Neural progenitor cell (in vitro differentiated cells): ENCODE measurements at regions not wholly inside any gene's neighbourhood (a gene's known extent, or its start where the extent isn't known, plus 50 kb on each side); places are given as distances from the start of the nearest gene placed in this dataset.
A peak's percentile ranks its signal among the peaks of the same experiment; 100 is the strongest.

ENCODE experiments used
- DNase-seq: peaks from one replicate; pipeline ENCODE4 v3.0.0-alpha.2; 2016; ENCODE audit warnings: low spot score
- H2AFZ ChIP-seq: fragments of 200-600 bp; sonication (generic); replicated peaks from 2 replicates; pipeline ENCODE4 v1.6.1; 2016; ENCODE audit warnings: antibody characterized with exemption
- H3F3A ChIP-seq: fragments of 200-600 bp; sonication (generic); 2 replicates; pipeline ENCODE4 v1.6.1; 2016; ENCODE audit warnings: antibody characterized with exemption, low read depth
- H3K27ac ChIP-seq: fragments of 200-600 bp; sonication (generic); 2 replicates; pipeline ENCODE4 v1.5.1; 2016; ENCODE audit warnings: mild to moderate bottlenecking
- H3K27me3 ChIP-seq: fragments of 200-600 bp; sonication (generic); 2 replicates; pipeline ENCODE4 v1.6.1; 2016; ENCODE audit warnings: mild to moderate bottlenecking, moderate library complexity
- H3K36me3 ChIP-seq: fragments of 200-600 bp; sonication (generic); 2 replicates; pipeline ENCODE4 v1.5.1; 2016
- H3K4me1 ChIP-seq: fragments of 200-600 bp; sonication (generic); 2 replicates; pipeline ENCODE4 v1.6.1; 2016; ENCODE audit warnings: mixed run types
- H3K4me2 ChIP-seq: fragments of 200-600 bp; sonication (generic); 2 replicates; pipeline ENCODE4 v1.6.1; 2016
- H3K4me3 ChIP-seq: fragments of 200-600 bp; sonication (generic); 2 replicates; pipeline ENCODE4 v1.5.1; 2016
- H3K79me2 ChIP-seq: fragments of 200-600 bp; sonication (generic); 2 replicates; pipeline ENCODE4 v1.6.1; 2016; ENCODE audit warnings: low read depth
- H3K9ac ChIP-seq: fragments of 200-600 bp; sonication (generic); 2 replicates; pipeline ENCODE4 v1.6.1; 2016
- H3K9me3 ChIP-seq: fragments of 200-600 bp; sonication (generic); 2 replicates; pipeline ENCODE4 v1.5.1; 2016; ENCODE audit warnings: low read depth
- H4K20me1 ChIP-seq: fragments of 200-600 bp; sonication (generic); 2 replicates; pipeline ENCODE4 v1.6.1; 2016; ENCODE audit warnings: low read depth
- H3K27ac Mint-ChIP-seq: 3 replicates; pipeline ENCODE4 v1.8.0; 2021; ENCODE audit warnings: mixed read lengths
- H3K27me3 Mint-ChIP-seq: 2 replicates; pipeline ENCODE4 v1.8.0; 2022; ENCODE audit warnings: low read depth, mild to moderate bottlenecking, inconsistent platforms, moderate library complexity, mixed read lengths; ENCODE audit not compliant: insufficient read depth
- H3K36me3 Mint-ChIP-seq: 3 replicates; pipeline ENCODE4 v1.8.0; 2021; ENCODE audit warnings: mixed read lengths
- H3K4me1 Mint-ChIP-seq: 3 replicates; pipeline ENCODE4 v1.8.0; 2021; ENCODE audit warnings: mixed read lengths
- H3K4me3 Mint-ChIP-seq: 3 replicates; pipeline ENCODE4 v1.8.0; 2021; ENCODE audit warnings: mild to moderate bottlenecking, moderate library complexity, mixed read lengths
- H3K9me3 Mint-ChIP-seq: 3 replicates; pipeline ENCODE4 v1.8.0; 2020; ENCODE audit warnings: mixed read lengths
- EZH2 ChIP-seq: fragments of 200-600 bp; sonication (generic); IDR thresholded peaks from 2 replicates; pipeline ENCODE4 v1.6.1; 2017; ENCODE audit warnings: antibody characterized with exemption, mild to moderate bottlenecking, moderate library complexity
- EZH2phosphoT487 ChIP-seq: fragments of 200-600 bp; sonication (generic); IDR thresholded peaks from 2 replicates; pipeline ENCODE4 v1.6.1; 2017; ENCODE audit warnings: antibody characterized with exemption
- TF ChIP-seq, protein P1 (sequence below): fragments of 200-600 bp; sonication (generic); IDR thresholded peaks from 2 replicates; pipeline ENCODE4 v1.5.1; 2017; ENCODE audit warnings: antibody characterized with exemption, mild to moderate bottlenecking

DNA sequence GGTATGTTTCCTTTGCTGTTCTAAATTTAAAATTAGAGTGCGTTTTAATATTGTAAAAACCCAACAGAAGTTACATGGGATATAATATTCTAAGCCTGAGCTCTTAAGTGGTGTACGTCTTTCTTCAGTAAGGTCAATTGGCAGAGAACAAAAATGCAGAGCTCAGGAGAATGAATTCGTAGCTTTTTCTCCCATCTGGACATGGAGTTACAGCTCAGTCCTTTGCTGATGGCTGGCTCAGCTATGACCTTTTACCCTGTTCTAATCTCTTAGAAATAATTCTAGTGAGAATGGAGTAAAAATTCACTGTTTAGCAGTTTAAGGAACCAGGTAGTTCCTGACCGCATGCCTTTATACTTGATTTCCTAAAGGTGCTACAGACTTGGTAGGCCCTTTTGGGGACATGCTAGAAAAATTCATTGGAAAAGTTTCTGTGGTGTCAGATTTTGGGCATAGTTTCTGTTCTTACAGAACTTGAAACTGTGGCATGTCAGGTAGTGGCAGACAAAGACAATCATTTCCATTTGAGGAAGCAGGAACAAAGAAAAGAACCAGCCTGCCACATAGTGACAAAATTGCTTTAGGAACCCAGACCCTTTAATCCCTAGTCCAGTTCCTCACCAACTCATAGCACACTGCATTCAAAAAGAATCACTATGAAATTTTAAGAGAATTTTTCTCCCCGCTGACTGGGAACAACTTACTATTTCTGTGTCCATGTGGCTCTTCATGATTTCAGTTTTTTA is 566.8 kb upstream of the ZNF804A start:
- Histone ChIP-seq H3K27me3 (no peaks in the 10 kb centered on the region), H3F3A (no peaks in the 10 kb centered on the region), H3K36me3 (no peaks in the 10 kb centered on the region), H3K4me1 (peaks cover 16% of the 10 kb centered on the region), H3K79me2 (no peaks in the 10 kb centered on the region), H4K20me1 (no peaks in the 10 kb centered on the region), H2AFZ (peak overlapping the region; percentile 61), H3K27ac (peak overlapping the region; percentile 72), H3K9me3 (no peaks in the 10 kb centered on the region), H3K4me2 (peak overlapping the region; percentile 68), H3K4me3 (no peak overlapping the region), H3K9ac (no peak overlapping the region)
- no peaks in the 10 kb centered on the region for H3K27me3 Mint-ChIP-seq
- DNase-seq = peak; percentile 58
- TF ChIP-seq EZH2phosphoT487 = no peak
- no peaks in the 10 kb centered on the region for H3K9me3 Mint-ChIP-seq
- H3K4me1 Mint-ChIP-seq = peaks cover 17% of the 10 kb centered on the region
- peak overlapping the region; percentile 90 for H3K27ac Mint-ChIP-seq
- no peak overlapping the region for H3K4me3 Mint-ChIP-seq
- H3K36me3 Mint-ChIP-seq = no peaks in the 10 kb centered on the region

DNA sequence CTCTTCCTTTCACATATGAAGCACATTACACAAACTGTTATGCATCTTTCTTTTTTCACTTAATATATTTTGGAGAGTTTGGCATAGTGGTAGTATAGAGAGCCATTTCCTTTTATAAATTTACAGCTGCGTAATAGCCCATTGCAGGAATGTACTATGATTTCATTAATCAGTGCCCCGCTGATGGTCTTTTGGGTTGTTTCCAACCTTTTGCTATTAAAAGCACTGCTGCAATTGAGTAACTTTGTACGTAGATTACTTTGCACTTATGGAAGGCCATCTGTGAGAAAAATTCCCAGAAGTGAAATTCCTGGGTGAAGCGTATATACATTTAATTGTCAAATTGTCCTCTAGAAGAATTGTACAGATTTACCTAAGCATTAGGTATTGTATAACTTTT is 565.3 kb upstream of the ZNF804A start:
- Histone ChIP-seq H3K9ac (no peak overlapping the region), H3K4me3 (no peak overlapping the region), H3F3A (no peaks in the 10 kb centered on the region), H3K27me3 (no peaks in the 10 kb centered on the region), H3K79me2 (no peaks in the 10 kb centered on the region), H3K4me2 (no peak overlapping the region), H3K36me3 (no peaks in the 10 kb centered on the region), H3K27ac (no peak overlapping the region), H3K4me1 (peaks cover 15% of the 10 kb centered on the region), H3K9me3 (no peaks in the 10 kb centered on the region), H4K20me1 (no peaks in the 10 kb centered on the region), H2AFZ (no peak overlapping the region)
- H3K36me3 Mint-ChIP-seq = no peaks in the 10 kb centered on the region
- no peaks in the 10 kb centered on the region for H3K9me3 Mint-ChIP-seq
- no peak for DNase-seq
- no peak overlapping the region for H3K27ac Mint-ChIP-seq
- no peak overlapping the region for H3K4me3 Mint-ChIP-seq
- H3K4me1 Mint-ChIP-seq = peaks cover 17% of the 10 kb centered on the region
- H3K27me3 Mint-ChIP-seq = no peaks in the 10 kb centered on the region
- TF ChIP-seq, protein P1, sequence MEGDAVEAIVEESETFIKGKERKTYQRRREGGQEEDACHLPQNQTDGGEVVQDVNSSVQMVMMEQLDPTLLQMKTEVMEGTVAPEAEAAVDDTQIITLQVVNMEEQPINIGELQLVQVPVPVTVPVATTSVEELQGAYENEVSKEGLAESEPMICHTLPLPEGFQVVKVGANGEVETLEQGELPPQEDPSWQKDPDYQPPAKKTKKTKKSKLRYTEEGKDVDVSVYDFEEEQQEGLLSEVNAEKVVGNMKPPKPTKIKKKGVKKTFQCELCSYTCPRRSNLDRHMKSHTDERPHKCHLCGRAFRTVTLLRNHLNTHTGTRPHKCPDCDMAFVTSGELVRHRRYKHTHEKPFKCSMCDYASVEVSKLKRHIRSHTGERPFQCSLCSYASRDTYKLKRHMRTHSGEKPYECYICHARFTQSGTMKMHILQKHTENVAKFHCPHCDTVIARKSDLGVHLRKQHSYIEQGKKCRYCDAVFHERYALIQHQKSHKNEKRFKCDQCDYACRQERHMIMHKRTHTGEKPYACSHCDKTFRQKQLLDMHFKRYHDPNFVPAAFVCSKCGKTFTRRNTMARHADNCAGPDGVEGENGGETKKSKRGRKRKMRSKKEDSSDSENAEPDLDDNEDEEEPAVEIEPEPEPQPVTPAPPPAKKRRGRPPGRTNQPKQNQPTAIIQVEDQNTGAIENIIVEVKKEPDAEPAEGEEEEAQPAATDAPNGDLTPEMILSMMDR = no peak
- TF ChIP-seq EZH2phosphoT487 = no peak
- no peak for TF ChIP-seq EZH2

DNA sequence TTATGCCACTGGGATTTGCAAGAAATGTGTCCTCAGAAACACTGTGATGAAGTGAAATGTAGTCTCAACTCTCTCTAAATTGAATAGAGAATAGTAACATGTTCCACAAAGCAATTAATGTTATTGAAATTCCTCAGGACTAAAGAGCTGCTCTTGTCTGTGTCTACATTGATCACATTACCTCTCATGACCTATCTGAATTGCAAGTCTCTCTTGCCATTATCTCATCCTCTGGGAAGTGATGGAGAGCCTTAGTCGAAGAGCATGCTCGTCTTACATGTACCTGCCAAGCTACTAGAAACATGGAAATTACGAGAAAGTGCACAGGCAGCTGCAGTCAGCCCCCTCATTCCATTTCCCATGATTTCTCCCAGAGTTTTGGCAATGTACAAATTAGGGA is 561.1 kb upstream of the ZNF804A start:
- Histone ChIP-seq H3K36me3 (no peaks in the 10 kb centered on the region), H2AFZ (no peak overlapping the region), H3K9ac (no peak overlapping the region), H3K27ac (no peak overlapping the region), H3F3A (no peaks in the 10 kb centered on the region), H4K20me1 (no peaks in the 10 kb centered on the region), H3K4me1 (no peaks in the 10 kb centered on the region), H3K9me3 (no peaks in the 10 kb centered on the region), H3K4me3 (no peak overlapping the region), H3K4me2 (no peak overlapping the region), H3K79me2 (no peaks in the 10 kb centered on the region), H3K27me3 (no peaks in the 10 kb centered on the region)
- no peak for TF ChIP-seq EZH2phosphoT487
- TF ChIP-seq, protein P1 = no peak
- TF ChIP-seq EZH2 = no peak
- DNase-seq = no peak
- H3K9me3 Mint-ChIP-seq = no peaks in the 10 kb centered on the region
- H3K27me3 Mint-ChIP-seq = no peaks in the 10 kb centered on the region
- no peak overlapping the region for H3K27ac Mint-ChIP-seq
- no peaks in the 10 kb centered on the region for H3K4me1 Mint-ChIP-seq
- no peak overlapping the region for H3K4me3 Mint-ChIP-seq
- no peaks in the 10 kb centered on the region for H3K36me3 Mint-ChIP-seq

DNA sequence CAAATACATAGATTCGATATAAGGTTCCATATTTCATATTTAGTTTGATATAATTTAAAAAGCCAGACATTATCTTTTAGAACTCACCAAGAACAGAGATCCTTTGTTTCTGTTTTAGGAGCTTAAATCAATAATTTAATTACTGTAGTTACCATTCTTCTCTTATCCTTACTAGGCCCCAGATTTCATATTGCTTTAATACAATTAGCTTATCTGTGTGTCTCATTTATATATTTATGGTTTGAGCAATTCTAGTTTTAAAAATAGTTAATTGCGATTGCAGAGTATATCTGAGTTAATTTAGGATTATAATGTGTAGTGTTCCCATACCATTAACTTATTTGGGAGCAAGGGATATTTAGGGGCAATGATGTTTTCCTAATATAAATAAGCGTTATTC is 558.8 kb upstream of the ZNF804A start:
- Mint-ChIP-seq H3K4me3 (no peak overlapping the region), H3K4me1 (no peaks in the 10 kb centered on the region), H3K9me3 (no peaks in the 10 kb centered on the region), H3K36me3 (no peaks in the 10 kb centered on the region), H3K27ac (no peak overlapping the region), H3K27me3 (no peaks in the 10 kb centered on the region)
- Histone ChIP-seq H3K36me3 (no peaks in the 10 kb centered on the region), H3F3A (no peaks in the 10 kb centered on the region), H2AFZ (no peak overlapping the region), H3K9me3 (no peaks in the 10 kb centered on the region), H3K27ac (no peak overlapping the region), H3K4me1 (no peaks in the 10 kb centered on the region), H3K27me3 (no peaks in the 10 kb centered on the region), H3K9ac (no peak overlapping the region), H3K79me2 (no peaks in the 10 kb centered on the region), H4K20me1 (no peaks in the 10 kb centered on the region), H3K4me2 (no peak overlapping the region), H3K4me3 (no peak overlapping the region)
- no peak for DNase-seq
- TF ChIP-seq EZH2phosphoT487 (no peak), EZH2 (no peak)
- TF ChIP-seq, protein P1 = no peak
